SIG-M5 treated with dmso at 0.1 percent for 504 hours (cell line): ENCODE measurements at regions not wholly inside any gene's neighbourhood (a gene's known extent, or its start where the extent isn't known, plus 50 kb on each side); places are given as distances from the start of the nearest gene placed in this dataset.
A peak's percentile ranks its signal among the peaks of the same experiment; 100 is the strongest.
"Not testable (repeated sequence)": the region's sequence is repeated elsewhere in the genome, so short reads cannot be mapped to it uniquely, and the experiment has no call there.

Source experiments
- DNase-seq: peaks from one replicate; lab custom pipeline; 2025; ENCODE audit not compliant: unreplicated experiment; lab: John Stamatoyannopoulos, UW

DNA sequence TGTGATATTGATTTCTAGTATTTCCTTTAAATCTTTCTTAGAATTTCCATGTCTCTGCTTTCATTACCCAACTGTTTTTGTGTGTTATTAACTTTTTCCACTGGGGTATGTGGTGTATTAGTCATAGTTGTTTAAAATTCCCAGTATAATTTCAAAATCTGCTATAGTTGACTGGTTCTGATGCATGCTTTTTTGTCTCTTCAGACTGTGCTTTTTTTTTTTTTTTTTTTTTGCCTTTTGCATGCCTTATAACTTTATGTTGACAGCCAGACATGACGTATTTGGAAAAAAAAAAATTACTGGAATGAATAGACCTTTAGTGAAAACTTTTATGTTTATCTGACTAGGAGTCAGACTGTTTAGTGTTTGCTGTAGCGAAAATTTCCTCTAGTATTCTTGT lies 580.4 kb downstream of the ANKRD50 start:
- no peak for DNase-seq

- DNase-seq = no peak
These were observed 578.8 kb downstream of the ANKRD50 start for GRCh38 chr4:124133753-124134152.

GRCh38 chr4:124135409-124135813 lies 577.1 kb downstream of the ANKRD50 start:
- DNase-seq = no peak

DNA sequence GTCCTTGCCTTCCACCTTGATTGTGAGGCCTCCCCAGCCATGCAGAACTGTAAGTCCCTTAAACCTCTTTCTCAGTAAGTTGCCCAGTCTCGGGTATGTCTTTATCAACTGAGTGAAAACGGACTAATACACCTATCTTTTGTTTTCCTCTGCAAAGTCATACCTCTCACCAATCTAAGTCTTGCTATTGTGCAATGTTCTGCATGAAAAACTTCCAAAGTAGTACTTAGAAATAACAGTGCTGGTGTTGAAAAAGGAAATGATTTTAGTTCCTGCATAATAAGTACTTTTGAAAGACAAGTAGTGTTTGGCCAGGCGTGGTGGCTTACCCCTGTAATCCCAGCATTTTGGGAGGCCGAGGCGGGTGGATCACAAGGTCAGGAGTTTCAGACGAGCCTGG lies 573.5 kb downstream of the ANKRD50 start:
- no peak for DNase-seq

DNA sequence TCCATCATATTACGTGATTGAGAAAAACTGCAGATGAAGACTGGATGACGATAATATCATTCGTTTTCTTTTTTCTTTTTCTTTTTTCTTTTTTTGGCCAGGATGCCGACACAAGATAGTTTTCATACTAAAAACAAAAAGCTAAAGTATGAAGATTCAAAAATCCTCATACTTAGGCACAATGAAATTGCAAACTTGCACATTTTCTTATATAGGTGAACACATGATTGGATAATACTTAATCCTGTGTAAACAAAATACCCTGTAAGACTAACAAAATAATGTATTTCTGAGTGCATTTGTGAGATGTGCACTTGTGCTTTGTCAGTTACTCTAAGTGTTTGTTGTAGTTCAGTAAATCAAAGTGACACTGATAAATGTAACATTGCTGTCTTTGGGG lies 568.9 kb downstream of the ANKRD50 start:
- no peak for DNase-seq

DNA sequence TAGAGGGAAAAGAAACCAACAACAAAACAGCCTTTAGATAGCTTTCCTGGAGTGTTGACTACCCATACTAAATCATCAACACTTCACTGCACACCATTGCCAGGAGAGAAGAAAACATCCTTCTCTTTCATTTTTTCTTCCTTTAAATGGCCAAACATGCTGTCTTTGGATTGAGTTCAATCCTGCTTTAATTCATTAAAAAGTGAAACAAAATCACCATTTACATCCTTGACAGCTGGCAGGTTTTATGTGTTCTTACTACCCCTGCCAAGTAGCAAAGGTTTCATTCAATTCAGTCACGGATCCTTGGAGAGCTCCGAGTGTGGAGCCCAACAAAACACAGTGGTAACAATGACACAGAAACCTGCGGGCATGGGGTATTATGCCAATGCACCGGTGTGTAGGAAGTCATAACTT lies 568.3 kb downstream of the ANKRD50 start:
- no peak for DNase-seq

DNA sequence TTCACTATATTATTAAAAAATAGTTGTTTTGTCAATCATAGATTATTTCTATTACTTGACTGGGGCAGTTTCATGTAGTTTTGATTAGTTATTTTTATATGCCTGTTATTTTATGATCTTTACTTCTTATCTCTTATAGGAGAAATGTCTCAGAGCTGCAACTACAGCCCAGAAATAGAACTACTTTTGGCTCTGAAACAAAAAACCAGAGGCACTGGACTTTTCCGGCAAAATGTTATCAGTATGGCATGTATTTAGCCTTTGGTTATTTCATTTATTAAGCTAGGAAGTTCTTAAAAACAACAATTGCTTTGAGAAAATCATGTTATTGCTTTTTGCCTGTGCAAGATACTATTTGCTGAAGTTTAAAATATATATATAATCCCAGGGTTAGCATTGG lies 566.5 kb downstream of the ANKRD50 start:
- no peak for DNase-seq

- DNase-seq = no peak
These were observed 561.5 kb downstream of the ANKRD50 start for GRCh38 chr4:124151031-124151430.

DNA sequence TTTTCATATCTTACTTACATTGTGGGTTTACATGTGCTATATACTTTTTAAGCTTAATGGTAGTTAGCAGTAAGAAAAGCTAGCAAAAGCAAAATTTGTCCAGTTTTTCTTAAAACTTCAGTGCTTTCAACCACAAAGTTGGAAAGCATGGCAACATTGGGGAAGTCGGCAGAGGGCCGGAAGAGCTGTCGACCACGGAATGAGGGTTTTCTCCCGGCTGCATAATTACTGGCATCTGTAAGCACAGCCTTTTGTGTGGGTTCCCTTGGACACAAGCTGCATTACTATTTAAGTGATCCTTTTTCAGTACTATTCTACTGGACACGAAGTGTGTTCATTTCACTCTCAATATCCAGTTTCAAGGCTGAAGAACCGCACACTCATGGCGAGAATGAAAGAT lies 560.4 kb downstream of the ANKRD50 start:
- DNase-seq = no peak

- no peak for DNase-seq
These were observed 557.3 kb downstream of the ANKRD50 start for GRCh38 chr4:124155239-124155638.

- DNase-seq = no peak
These were observed 555.0 kb downstream of the ANKRD50 start for GRCh38 chr4:124157396-124158083.

DNA sequence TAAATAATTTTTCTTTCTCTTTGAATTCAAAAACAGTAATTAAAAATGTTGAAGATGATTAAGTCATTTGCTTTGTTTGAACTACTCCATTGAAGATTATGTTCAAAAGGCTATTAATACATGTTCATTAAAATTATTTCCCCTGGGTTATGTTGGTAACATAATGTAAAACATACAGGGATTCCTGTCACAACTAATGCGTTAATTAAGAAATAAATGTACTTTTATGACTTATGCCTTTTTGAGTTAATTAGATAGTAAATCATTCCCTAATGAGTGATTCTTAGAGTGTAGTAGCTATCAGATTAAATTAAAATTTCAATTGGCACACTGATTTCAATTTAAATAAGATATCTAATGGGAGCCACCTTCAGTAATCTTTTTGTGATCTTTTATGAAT lies 549.1 kb downstream of the ANKRD50 start:
- no peak for DNase-seq

DNA sequence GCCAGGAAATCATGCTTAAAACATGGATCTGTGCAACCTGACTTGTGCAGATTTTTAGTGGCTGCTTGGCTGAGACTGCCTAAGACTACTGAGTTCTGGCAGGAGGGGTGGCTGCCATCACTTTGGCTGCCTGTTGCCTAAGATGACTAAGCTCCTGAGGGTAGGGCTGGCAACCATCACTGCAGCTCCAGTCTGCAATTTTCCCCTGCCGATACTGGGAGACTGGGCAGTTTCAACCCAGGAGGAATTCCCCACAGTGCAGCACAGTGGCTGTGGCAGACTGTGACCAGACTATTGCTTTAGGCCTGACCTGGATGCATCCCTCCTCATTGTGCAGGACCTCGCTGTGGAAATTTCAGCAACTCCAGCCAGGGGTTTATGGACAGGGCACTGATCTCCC lies 544.9 kb downstream of the ANKRD50 start:
- no peak for DNase-seq

DNA sequence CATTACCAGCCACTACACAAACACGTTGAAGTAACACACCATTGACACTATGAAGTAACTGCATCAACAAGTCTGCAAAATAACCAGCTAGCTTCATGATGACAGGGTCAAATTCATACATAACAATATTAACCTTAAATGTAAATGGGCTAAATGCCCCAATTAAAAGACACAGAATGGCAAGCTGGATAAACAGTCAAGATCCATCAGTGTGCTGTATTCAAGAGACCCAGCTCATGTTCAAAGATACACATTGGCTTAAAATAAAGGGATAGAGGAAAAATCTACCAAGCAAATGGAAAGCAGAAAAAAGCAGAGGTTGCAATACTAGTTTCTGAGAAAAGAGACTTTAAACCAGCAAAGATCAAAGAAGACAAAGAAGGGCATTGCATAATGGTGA lies 543.0 kb downstream of the ANKRD50 start:
- not testable (repeated sequence) for DNase-seq

DNA sequence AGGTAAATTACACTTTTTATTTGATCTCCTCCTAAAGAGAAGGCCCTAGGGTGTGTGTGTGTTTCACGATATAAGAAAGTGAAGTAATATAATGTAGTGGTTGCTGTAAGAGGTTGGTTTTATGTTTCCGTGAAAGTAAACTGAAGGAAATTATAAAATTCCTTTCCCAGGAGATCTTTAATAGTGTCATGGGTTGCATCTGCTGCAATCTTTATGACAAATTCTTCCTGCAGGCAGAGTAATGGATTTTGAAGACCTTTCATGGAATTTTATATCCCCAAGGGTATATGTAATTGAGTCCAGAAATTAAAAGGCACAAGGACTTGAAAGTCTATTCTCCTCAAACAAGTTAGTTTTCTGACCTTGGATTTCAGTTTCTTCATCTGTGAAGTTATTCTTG lies 538.6 kb downstream of the ANKRD50 start:
- no peak for DNase-seq

GRCh38 chr4:124177647-124178425 lies 534.7 kb downstream of the ANKRD50 start:
- DNase-seq = peak; percentile 3

GRCh38 chr4:124178449-124179021 lies 534.0 kb downstream of the ANKRD50 start:
- no peak for DNase-seq

GRCh38 chr4:124179506-124180186 lies 532.9 kb downstream of the ANKRD50 start:
- no peak for DNase-seq

DNA sequence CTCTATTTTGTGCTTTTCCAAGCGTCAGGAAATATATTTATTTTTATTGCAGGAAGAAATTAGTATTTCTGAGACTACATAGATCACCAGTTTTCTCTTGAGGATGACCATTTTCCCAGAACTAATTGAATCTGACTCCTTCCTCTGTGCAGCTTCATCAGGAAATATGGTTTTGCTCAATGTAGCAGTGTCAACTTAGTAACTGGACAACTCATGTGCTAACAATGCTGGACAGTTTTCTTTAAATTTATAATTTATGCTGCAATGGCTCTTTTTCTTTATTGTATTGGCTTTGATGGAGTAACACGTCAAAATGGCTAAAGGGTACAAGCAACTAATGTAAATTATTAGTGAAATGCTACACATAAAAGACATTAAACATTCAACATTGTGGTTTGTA lies 531.5 kb downstream of the ANKRD50 start:
- DNase-seq = no peak

- DNase-seq = no peak
These were observed 529.3 kb downstream of the ANKRD50 start for GRCh38 chr4:124183231-124183630.

- DNase-seq = no peak
These were observed 528.6 kb downstream of the ANKRD50 start for GRCh38 chr4:124183926-124184325.

DNA sequence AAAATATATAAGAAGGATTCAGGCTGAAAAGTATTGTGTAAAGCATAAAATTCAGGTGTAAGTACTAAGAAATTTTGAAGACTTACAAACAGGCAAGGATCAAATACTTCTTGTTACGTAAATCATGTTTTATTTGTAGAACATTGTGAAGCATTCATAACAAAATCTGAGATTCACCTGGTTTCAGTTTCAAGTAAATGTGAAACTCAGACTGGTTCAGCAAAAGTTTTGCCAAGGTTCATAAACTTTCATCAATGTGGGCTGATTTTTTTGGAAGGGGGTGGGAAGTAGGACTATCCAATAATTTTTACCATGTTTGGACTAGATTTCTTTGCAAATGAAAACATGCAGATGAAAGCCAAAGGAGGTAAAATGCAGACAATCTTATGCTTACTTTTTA lies 527.7 kb downstream of the ANKRD50 start:
- DNase-seq = no peak
